Activated naive CD4-positive, alpha-beta T cell treated with Interleukin-2 at 50 U/mL for 16 hours (primary cell): ENCODE measurements at regions not wholly inside any gene's neighbourhood (a gene's known extent, or its start where the extent isn't known, plus 50 kb on each side); places are given as distances from the start of the nearest gene placed in this dataset.

ENCODE experiments used
- DNase-seq: peaks from one replicate; pipeline ENCODE4 v3.0.0-alpha.2; 2020

GRCh38 chr2:144240656-144241339 lies 279.1 kb downstream of the ZEB2 start:
- DNase-seq: no peak

- no peak for DNase-seq
Measured at GRCh38 chr2:144239726-144240125, 280.2 kb downstream of the ZEB2 start.

GRCh38 chr2:144239306-144239705 lies 280.6 kb downstream of the ZEB2 start:
- no peak for DNase-seq

GRCh38 chr2:144237830-144238627 lies 281.9 kb downstream of the ZEB2 start:
- no peak for DNase-seq

GRCh38 chr2:144237108-144237507 lies 282.8 kb downstream of the ZEB2 start:
- DNase-seq: no peak

GRCh38 chr2:144235050-144235449 lies 284.9 kb downstream of the ZEB2 start:
- no peak for DNase-seq

GRCh38 chr2:144234542-144234871 lies 285.4 kb downstream of the ZEB2 start:
- DNase-seq: no peak

- no peak for DNase-seq
Measured at GRCh38 chr2:144233733-144234541, 286.0 kb downstream of the ZEB2 start.

GRCh38 chr2:144233317-144233716 lies 286.6 kb downstream of the ZEB2 start:
- DNase-seq: no peak

- no peak for DNase-seq
Measured at GRCh38 chr2:144230448-144231085, 289.4 kb downstream of the ZEB2 start.

GRCh38 chr2:144230033-144230432 lies 289.9 kb downstream of the ZEB2 start:
- DNase-seq: no peak

- no peak for DNase-seq
Measured at GRCh38 chr2:144229296-144229695, 290.6 kb downstream of the ZEB2 start.

- DNase-seq: no peak
Measured at GRCh38 chr2:144227427-144228105, 292.4 kb downstream of the ZEB2 start.

- DNase-seq: no peak
Measured at GRCh38 chr2:144225076-144225475, 294.8 kb downstream of the ZEB2 start.

GRCh38 chr2:144224472-144224871 lies 295.4 kb downstream of the ZEB2 start:
- DNase-seq: no peak

GRCh38 chr2:144219979-144220378 lies 299.9 kb downstream of the ZEB2 start:
- no peak for DNase-seq

GRCh38 chr2:144217853-144218633 lies 301.9 kb downstream of the ZEB2 start:
- DNase-seq: no peak

- DNase-seq: no peak
Measured at GRCh38 chr2:144215701-144216675, 303.9 kb downstream of the ZEB2 start.

GRCh38 chr2:144215207-144215606 lies 304.7 kb downstream of the ZEB2 start:
- DNase-seq: no peak

- DNase-seq: no peak
Measured at GRCh38 chr2:144213797-144214196, 306.1 kb downstream of the ZEB2 start.

GRCh38 chr2:144211826-144212225 lies 308.1 kb downstream of the ZEB2 start:
- DNase-seq: no peak
